ENCODE measurements at regions not wholly inside any gene's neighbourhood (a gene's known extent, or its start where the extent isn't known, plus 50 kb on each side); places are given as distances from the start of the nearest gene placed in this dataset.

DNA sequence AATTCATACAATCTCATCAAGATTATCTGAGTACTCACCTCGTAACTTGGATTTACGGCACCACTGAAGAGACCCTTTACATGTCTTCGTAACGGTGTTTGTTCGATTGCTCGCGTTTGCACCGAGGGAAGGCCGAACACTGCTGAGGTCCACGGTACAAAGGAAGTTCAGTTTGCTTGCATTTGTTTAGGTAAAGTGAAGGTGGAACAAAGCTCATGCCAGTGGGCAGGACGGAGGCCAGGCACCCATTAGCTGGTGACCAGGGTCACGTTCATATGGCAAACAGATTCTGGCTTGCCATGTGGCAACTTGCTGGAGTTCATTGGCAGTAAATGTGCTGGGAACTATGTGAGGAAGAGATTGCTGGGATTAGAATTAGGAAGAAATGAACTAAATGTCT is 164.8 kb downstream of the MACROH2A1 start (continued):
- TF ChIP-seq ZNF180 (CRISPR knock-in tag; IDR thresholded peaks at IDR 0.05; ENCODE audit: borderline replicate concordance, low read depth), result no peak
- peak; percentile 27; the same call in 1 of the 2 replicates for TF ChIP-seq ZMYM4 (CRISPR knock-in tag; IDR thresholded peaks at IDR 0.05)
- no peak for TF ChIP-seq ZNF337 (CRISPR knock-in tag; IDR thresholded peaks at IDR 0.05; ENCODE audit: borderline replicate concordance, low read depth)
- peak; percentile 73 for TF ChIP-seq SALL1 (CRISPR knock-in tag; IDR thresholded peaks at IDR 0.05)
- no peak for TF ChIP-seq ZHX1 (CRISPR knock-in tag; IDR thresholded peaks at IDR 0.05; ENCODE audit: low read depth)
- no peak for TF ChIP-seq ZNF432 (CRISPR knock-in tag; IDR thresholded peaks at IDR 0.05; ENCODE audit: borderline replicate concordance)
- peak; percentile 33; the same call in 1 of the 2 replicates for TF ChIP-seq POLR2AphosphoS5 (IDR thresholded peaks at IDR 0.05; ENCODE audit: low read depth, low read length)
- TF ChIP-seq SRF (IDR thresholded peaks at IDR 0.05; ENCODE audit: low read depth, low read length), result no peak
- TF ChIP-seq ZBTB40 (IDR thresholded peaks at IDR 0.05), result no peak
- 0 out of 2 replicates have a peak, but pooled peaks have one; percentile 42 for TF ChIP-seq ZBTB40 (CRISPR knock-in tag; IDR thresholded peaks at IDR 0.05)
- TF ChIP-seq REL (CRISPR knock-in tag; conservative IDR thresholded peaks at IDR 0.05), result no peak
- peak; percentile 41; the same call in 1 of the 2 replicates for TF ChIP-seq MIXL1 (CRISPR knock-in tag; IDR thresholded peaks at IDR 0.05)
- no peak for TF ChIP-seq EED (CRISPR knock-in tag; IDR thresholded peaks at IDR 0.05)
- TF ChIP-seq ZC3H4 (CRISPR knock-in tag; IDR thresholded peaks at IDR 0.05; ENCODE audit: borderline replicate concordance), result no peak
- peak; percentile 85 for TF ChIP-seq HNRNPL (IDR thresholded peaks at IDR 0.05; ENCODE audit: low read depth, low read length)
- no peak for TF ChIP-seq ZBTB3 (CRISPR knock-in tag; IDR thresholded peaks at IDR 0.05; ENCODE audit: borderline replicate concordance, low read depth)

Measured in HepG2 (cell line).